GM19468 (cell line): ENCODE measurements at regions not wholly inside any gene's neighbourhood (a gene's known extent, or its start where the extent isn't known, plus 50 kb on each side); places are given as distances from the start of the nearest gene placed in this dataset.

Experiments
- ATAC-seq: cut with Tn5 transposase; IDR thresholded peaks from one replicate; pipeline ENCODE4 v1.9.1; 2021; ENCODE audit warnings: mild to moderate bottlenecking, moderate library complexity, moderate number of reproducible peaks; ENCODE audit not compliant: unreplicated experiment; ENCODE audit errors: extremely low read depth

- no peak for ATAC-seq
These were observed 201.9 kb upstream of the UBASH3B start for GRCh38 chr11:122453586-122453985.

DNA sequence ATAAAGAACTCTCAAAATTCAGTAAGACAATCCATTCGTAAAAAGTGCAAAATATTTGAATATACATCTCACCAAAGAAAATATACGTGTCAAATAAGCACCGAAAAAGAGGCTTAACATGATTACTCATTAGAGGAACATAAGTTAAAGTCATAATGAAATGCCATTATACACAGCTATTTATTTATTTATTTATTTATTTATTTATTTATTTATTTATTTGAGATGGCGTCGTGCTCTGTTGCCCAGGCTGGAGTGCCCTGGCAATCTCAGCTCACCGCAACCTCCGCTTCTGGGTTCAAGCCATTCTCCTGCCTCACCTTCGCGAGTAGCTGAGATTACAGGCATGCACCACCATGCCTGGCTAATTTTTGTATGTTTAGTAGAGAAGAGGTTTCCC lies 203.6 kb upstream of the UBASH3B start:
- ATAC-seq = no peak

DNA sequence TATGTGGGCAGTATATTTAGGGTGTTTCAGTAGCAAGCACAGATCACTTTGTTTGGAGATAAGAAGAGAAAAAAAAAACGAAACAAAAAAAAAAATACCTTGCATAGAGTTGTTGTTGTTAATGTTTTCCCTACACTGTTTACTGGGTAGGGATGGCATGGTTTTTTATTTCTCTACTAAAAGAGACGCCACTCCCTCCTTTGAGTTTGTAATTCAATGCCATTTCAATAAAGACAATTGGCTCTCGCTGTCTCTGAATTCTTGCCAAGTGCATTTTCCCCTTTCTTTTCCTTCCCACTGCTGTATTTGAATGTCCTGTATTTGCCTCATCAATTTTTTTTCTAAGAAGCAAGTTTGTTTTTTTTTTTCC lies 213.9 kb upstream of the UBASH3B start:
- ATAC-seq = no peak

GRCh38 chr11:122440811-122441665 lies 214.5 kb upstream of the UBASH3B start:
- no peak for ATAC-seq

- ATAC-seq = no peak
These were observed 215.4 kb upstream of the UBASH3B start for GRCh38 chr11:122439866-122440810.

- no peak for ATAC-seq
These were observed 219.3 kb upstream of the UBASH3B start for GRCh38 chr11:122436188-122436555.

DNA sequence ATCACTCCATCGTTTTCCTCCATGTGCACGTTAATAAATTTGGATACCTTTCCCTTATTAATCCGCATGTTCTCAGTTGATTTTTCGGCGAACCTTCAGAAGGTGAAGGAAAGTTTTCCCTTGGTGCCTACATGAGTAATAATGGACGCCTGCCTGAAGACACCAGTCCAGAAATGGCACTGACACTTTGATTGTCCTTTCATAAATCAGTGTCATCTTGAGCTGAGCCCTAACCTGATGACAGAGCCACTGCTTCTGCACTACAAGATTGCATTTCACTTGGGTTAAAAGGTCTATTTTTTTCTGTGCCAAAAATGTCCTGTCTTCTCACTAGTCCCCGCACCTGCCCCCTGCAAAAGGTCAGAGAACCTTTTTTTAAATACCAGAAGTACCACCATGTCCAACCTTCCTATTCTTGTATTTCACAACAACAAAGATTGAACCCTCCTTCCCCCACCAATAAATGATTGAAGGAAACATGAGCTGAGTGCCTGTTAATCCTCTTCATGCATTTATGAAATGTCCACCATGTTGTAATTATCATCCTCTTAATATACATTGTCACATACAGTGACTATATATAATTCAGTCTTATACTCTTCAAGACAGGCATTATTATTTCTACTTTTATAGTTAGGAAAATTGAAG lies 219.9 kb upstream of the UBASH3B start:
- ATAC-seq = no peak

- ATAC-seq = no peak
These were observed 220.7 kb upstream of the UBASH3B start for GRCh38 chr11:122434786-122435185.

DNA sequence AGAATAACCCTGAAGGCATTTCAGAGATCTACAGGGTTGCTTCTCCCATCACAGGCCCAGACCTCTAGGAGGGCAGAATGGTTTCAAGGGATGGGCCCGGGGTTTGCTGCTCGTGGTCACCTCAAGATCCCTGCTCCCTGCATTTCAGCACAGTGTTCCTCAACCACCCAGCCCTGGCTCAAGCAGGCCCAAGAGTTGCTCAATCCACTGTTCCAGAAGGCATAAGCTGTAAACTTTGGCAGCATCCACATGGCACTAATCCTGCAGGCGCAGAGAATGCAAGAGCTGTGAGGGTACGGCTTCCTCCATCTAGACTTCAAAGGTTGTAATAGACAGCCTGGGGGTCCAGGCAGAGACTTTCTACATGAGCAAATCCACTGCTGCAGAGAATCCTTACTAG lies 225.0 kb upstream of the UBASH3B start:
- no peak for ATAC-seq

DNA sequence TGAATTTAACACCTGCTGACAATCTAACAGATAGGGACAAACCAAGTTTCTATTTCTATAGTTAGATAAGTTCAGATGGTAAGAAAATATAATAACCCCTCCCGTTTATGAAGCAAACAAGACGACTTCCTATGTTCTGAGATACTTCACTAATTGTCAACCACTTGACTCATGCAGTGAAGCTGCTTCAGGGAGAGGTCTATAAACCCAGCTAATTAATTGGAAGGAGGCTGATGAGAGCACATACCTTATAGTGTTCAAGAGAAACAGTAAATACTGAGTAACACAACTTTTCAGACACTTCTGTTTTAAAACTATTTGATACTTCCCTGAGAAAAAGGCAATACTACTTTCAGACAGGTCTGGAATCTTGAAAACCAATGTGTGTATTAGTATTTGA lies 229.4 kb upstream of the UBASH3B start:
- no peak for ATAC-seq

DNA sequence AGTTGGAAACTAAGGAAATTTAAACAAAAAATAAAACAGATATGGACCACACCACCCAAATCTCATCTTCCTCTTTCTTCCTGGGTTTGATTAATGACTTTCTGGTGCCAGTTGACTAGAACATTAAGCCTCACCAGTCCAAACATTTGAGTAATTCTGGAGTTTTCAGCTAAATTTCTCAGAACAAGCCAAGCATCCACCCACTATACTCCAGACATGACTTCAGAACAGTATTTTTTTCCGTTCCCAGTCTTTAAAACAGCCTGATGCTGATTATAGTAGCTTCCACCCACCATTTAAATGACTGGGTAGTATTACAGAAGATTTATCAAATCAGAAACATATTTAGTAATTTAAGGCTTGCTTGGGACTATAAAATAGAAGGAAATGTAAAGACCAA lies 230.9 kb upstream of the UBASH3B start:
- no peak for ATAC-seq

- ATAC-seq = no peak
These were observed 231.6 kb upstream of the UBASH3B start for GRCh38 chr11:122423886-122424285.

DNA sequence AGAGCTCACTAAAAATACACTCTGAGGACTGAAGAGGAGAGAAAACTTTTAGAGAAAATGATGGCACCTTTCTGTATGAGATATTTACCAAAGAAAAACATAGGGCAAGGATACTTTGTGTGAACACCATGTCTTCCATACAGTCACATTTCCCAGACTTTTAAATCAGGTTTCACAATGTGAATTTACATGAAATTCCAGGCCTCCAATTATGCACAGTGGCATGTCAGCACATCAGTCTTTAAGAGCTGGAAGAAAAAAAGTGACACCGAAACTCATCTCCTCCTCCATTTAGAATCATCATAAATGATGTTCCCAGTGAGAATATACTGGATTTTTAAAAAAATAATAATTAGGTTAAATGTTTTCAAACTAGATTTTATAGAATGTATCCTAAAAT lies 232.2 kb upstream of the UBASH3B start:
- ATAC-seq = no peak

DNA sequence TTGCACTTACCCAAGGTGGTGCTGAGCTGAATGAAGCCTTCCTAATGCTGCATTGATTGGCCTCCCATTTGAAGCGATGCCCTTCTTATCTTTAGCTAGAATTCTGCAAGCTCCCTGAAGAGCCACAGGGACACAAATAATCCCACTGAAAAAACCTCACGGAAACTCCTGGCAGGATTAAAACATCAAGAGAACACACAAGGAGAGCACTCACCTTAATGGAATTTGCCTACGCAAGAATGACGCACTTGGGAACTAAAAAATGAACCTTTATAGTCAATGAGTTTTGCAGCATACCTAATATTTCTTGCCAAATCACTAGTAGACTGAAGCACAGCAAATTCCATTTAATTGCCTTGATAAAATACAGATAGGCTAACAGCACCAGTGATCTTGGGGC lies 232.8 kb upstream of the UBASH3B start:
- ATAC-seq = no peak

DNA sequence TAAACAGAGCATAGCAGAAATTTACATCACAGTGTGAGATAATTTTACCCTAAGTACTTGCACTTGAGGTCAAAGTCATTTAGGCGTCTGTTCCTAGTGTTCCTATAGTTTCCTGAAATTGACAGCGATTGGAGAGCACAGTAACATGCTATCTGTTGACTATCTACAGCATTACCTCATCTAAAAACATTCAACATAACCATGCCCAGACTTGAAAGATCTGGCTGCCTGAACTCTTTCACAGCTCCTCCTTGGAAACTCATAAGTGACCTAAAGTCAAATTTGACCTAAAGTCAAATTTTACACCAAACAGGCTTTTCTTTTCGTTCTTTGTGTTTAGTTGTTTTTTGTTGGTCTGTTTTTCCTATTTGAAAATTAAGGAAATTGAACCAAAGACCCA lies 233.8 kb upstream of the UBASH3B start:
- ATAC-seq = no peak

DNA sequence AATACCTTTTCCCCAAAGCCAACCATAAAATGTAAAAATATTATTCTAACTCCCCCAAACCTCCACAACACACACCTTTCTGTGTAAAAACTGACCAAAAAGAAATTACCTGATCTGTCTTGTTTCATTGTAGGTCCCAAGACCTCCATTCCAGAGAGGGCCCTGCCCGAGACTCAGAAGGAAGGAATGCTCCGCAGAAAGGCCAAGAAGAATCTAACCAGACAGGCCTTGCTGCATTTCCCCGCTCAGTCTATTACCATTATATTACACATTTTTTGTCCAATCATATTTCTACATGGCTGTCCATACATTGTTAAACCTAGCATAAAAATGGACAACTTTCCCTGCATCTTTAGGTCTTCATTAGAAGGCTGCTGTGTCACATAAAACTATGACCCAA lies 237.5 kb upstream of the UBASH3B start:
- no peak for ATAC-seq

- ATAC-seq = no peak
These were observed 241.0 kb upstream of the UBASH3B start for GRCh38 chr11:122414406-122415018.

DNA sequence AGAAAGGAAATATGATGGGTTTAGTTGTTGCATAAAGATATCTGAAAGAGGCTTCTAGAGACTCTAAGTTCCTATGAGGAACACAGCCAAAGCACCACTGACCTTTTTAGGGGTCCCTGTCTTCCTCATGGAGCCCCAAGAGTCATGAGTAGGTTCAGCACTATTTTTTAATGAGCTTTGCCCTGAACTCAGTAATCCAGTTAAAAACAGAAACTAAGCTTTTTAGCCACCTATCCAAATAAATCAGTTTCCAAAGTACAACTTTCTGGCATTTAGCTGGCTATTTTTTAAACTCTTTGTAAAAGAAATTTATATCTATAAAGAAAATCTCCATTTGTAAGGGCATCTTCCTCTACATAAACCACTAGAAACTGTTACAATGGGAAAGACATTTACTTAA lies 241.8 kb upstream of the UBASH3B start:
- no peak for ATAC-seq

GRCh38 chr11:122412581-122412980 lies 242.9 kb upstream of the UBASH3B start:
- ATAC-seq = no peak

- no peak for ATAC-seq
These were observed 249.1 kb upstream of the UBASH3B start for GRCh38 chr11:122406466-122406865.
